Cerebellar nuclear complex (tissue), 1 donor: ENCODE measurements at regions not wholly inside any gene's neighbourhood (a gene's known extent, or its start where the extent isn't known, plus 50 kb on each side); places are given as distances from the start of the nearest gene placed in this dataset.

Source experiments
- DNase-seq, 2 experiments: peaks; one replicate each; lab custom pipeline; 2025; lab: John Stamatoyannopoulos, UW

- DNase-seq, result no peak
Observed at GRCh38 chr11:70742553-70743291, 344.4 kb downstream of the CTTN start.

GRCh38 chr11:70743329-70743728 is 345.0 kb downstream of the CTTN start:
- DNase-seq, result no peak

GRCh38 chr11:70743941-70744351 is 345.6 kb downstream of the CTTN start:
- DNase-seq, result no peak

GRCh38 chr11:70744396-70745185 is 346.3 kb downstream of the CTTN start:
- no peak for DNase-seq

DNA sequence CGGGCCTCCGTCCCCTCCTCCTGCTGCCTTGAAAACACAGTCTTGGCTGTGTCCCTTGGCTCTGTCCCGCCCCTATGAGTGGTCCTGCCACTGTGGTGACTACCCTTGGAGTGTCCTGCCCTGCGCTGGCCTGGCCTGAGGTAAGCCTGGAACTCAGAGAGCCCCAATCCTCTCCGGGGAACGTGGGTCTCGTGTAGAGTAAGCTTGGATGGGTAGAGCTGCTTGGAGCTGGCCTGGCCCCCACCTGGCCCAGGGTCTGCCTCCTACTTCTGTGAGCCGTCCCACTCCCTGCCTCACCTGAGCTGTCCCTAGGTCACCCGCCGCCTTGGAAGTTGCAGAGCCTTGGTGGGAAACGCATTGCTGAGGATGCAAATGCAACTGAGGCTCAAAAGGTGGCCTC is 347.1 kb downstream of the CTTN start:
- DNase-seq, result no peak

GRCh38 chr11:70745941-70746340 is 347.6 kb downstream of the CTTN start:
- no peak for DNase-seq

DNA sequence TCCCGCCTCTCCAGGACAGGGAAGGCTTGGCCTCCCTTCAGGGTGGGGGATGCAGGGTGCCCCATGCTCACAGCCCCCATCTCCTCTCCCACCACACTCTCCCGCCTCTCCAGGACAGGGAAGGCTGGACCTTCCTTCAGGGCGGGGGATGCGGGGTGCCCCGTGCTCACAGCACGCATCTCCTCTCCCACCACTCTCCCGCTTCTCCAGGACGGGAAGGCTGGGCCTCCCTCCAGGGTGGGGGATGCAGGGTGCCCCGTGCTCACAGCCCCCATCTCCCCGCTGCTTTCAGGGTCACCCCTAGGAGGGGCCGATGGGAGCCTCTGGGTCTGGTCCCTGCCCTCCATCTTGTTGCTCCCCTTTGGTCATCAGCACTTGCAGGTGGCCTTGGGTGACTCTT is 348.0 kb downstream of the CTTN start:
- DNase-seq, result no peak

DNA sequence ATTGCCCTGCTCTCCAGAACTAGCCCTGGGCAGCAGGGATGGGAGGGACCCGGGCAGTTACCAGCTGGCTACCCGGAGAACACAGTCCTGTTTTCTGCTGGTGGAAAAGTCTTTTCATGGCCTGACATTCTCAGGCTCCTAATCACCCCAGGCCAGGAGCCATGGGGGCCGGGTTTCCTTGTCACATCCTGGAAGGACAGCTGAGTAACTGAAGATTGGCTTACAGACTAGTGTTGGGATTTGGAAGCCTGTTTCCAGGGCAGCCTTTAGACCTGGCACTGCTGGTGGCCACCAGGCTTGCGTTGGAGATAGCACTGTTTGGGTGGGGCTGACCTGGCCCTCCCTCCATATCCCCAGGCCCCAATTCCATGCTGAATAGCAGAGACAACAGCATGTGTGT is 349.0 kb downstream of the CTTN start:
- DNase-seq, result no peak

- no peak for DNase-seq
Observed at GRCh38 chr11:70747921-70748320, 349.6 kb downstream of the CTTN start.

DNA sequence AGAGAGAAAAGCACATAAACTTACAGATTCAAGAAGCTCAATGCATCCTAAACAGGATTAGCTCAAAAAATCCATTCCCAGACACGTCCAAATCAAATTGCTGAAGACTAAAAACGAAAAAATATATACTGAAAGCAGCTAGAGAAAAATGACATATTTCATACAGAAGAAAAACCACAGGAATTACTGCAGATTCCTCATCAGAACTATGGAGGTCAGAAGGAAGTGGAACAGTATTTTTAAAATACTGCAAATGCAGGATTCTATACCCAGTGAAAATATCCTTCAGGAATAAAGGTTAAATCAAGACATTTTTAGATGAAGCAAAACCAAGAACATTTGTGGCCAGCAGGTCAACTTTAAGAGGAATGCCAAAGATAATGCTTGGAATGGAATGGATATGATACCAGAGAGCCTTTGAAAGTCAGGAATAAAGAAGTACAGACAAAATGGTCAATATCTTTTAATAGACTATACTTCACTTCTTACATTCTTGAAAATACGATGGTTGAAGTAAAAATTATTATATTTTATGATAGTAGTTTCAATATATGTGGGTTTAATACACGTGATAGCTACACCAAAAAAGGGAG is 352.9 kb downstream of the CTTN start:
- no peak for DNase-seq

DNA sequence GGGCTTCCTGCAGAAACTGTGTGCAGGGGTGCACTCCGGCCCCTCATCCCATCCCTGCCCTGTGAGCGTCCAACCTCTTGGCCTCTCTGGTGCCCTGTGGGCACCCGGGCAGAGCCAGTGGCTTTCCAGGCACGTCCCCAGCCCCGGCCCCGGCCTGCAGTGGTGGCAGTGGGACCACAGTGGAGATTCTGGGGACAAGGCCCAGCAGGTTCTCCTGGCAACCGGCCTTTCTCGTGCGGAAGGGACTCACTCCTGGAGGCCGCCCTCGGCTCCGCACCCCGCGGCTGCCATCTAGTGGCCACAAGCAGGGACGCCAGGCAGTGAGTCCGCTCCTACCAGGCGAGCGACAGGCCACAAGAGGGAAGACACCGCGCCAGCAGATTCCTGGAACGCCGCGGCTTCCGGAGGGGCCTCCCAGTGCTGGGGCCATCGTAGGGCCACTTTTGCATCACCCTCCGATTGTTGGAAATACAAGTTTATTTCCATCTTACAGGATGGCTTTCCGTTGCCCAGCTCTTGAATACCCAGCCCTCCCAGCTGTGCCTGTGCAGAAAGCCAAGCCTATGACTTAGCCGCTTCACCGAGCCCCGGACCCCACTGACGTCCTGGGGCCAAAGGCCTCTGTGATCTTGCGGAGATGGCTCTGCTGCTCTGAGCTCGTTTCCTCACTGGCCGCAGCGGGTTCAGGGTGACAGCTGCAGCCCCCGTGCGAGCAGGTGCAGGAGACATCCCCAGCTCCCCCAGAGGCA is 357.3 kb downstream of the CTTN start:
- DNase-seq, result peak in 1 of 2 experiments; percentile 16

DNA sequence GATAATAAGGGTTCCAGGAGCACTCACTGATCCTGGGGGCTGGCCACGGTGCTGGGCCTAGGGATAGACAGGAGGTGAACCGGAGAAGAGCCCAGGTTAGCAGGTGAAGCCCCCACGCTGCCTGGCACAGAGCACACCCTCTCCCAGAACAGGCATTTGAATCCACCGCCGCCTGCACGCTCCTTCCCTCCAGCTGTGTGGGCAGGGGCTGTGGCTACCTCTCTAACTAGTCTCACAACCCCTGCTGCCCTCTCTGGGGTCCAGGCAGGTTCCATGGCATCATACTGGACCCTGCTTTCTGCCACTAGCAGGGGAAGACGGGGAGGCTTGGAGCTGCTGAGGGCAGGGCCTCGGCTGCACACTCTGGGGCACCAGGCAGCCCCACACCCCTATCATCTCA is 358.0 kb downstream of the CTTN start:
- DNase-seq, result no peak

- DNase-seq, result no peak
Observed at GRCh38 chr11:70756756-70757155, 358.4 kb downstream of the CTTN start.

DNA sequence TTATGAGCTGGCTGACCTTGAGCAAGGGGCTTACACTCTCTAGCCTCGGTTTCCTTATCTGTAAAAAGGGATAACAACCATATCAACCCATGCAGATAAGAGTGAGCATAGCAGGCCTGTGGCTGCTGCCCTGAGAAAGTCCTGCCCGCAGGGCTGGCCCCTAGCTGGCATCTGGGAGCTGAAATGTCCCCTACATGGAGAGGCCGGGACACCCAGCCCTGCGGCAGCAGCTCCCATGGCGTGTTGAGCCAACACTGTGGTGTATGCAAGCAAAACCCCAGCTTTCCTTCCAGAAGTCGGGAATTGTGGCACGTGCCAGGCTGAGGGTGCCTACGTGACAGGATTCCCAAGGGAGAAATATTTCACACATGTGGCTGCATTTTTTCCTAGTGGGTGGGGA is 358.9 kb downstream of the CTTN start:
- no peak for DNase-seq

DNA sequence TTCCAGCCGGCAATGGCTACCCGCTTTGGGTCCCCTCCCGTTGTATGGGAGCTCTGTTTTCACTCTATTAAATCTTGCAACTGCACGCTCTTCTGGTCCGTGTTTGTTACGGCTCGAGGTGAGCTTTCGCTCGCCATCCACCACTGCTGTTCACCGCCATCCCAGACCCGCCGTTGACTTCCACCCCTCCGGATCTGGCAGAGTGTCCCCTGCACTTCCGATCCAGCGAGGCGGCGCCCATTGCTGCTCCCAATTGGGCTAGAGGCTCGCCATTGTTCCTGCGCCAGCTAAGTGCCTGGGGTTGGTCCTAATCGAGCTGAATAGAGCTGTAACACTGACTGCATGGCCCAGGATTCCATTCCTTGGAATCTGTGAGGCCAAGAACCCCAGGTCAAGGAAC is 359.9 kb downstream of the CTTN start:
- DNase-seq, result no peak

GRCh38 chr11:70759846-70760245 is 361.5 kb downstream of the CTTN start:
- DNase-seq, result no peak

GRCh38 chr11:70760416-70761020 is 362.2 kb downstream of the CTTN start:
- no peak for DNase-seq

GRCh38 chr11:70761094-70761907 is 363.0 kb downstream of the CTTN start:
- no peak for DNase-seq

DNA sequence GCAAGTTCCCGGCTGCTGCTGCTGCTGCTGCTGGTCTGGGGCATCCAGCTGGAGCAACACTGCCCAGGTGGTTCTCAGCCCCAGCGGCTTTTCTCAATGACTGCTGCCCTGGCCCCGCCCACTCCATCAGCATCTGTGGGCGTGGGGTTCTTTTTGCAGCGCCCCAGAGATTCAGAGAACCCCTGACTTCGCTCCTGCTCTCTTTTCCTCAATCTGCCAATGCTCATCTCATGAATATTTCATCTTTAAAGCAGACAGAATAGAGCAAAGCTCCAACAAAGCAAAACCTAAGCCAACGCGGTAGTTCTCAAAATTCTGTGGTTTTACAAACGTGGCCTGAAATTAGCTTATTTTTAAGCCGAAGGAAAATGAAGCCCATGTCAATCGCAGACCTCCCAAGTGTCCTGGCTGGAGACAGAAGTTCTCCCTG is 363.6 kb downstream of the CTTN start:
- DNase-seq, result no peak

GRCh38 chr11:70762810-70763209 is 364.5 kb downstream of the CTTN start:
- no peak for DNase-seq

GRCh38 chr11:70763606-70764005 is 365.3 kb downstream of the CTTN start:
- DNase-seq, result no peak
